ENCODE measurements at regions not wholly inside any gene's neighbourhood (a gene's known extent, or its start where the extent isn't known, plus 50 kb on each side); places are given as distances from the start of the nearest gene placed in this dataset.
A peak's percentile ranks its signal among the peaks of the same experiment; 100 is the strongest.
"Not testable (repeated sequence)": the region's sequence is repeated elsewhere in the genome, so short reads cannot be mapped to it uniquely, and the experiment has no call there.

GRCh38 chr2:107461301-107461700 is 365.4 kb upstream of the RGPD4 start:
- DNase-seq = no peak

DNA sequence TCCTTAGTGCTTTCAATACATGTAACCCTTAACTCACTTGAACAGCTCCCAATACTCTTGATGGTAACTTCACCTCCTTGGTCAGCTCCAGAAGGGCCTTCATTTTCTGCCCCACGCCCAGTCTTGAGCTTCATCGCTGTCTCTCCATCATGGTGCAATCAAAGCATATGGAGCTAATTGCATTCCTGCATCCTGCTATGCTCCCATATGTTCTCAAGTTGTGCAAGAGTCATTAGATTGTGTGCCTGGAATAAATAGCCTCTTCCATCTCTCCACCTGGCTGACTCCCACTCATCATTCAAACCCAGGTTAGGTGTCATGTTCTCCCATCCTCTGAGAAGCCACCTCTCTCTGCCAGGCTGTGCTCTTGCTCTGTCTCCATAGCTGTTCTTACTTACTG is 364.5 kb upstream of the RGPD4 start:
- DNase-seq = no peak

DNA sequence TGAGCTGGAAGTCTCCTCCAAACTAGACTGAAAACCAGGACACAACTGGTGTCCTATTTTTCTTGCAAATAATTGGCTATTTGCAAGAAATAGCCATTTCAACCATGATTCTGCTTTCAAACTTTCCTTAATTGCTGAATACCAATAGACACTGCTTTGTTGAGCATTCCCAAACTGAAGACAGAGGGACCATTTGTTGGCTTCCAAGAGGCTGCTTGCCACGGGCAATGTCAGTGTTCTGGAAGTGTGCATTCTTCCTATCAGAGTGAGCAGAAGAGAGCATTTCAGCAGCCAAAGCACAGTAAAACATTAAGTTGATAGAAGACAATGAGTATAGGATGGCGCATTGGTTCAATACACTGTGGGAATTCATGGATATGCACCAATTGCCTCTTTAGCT is 360.5 kb upstream of the RGPD4 start:
- DNase-seq = no peak

DNA sequence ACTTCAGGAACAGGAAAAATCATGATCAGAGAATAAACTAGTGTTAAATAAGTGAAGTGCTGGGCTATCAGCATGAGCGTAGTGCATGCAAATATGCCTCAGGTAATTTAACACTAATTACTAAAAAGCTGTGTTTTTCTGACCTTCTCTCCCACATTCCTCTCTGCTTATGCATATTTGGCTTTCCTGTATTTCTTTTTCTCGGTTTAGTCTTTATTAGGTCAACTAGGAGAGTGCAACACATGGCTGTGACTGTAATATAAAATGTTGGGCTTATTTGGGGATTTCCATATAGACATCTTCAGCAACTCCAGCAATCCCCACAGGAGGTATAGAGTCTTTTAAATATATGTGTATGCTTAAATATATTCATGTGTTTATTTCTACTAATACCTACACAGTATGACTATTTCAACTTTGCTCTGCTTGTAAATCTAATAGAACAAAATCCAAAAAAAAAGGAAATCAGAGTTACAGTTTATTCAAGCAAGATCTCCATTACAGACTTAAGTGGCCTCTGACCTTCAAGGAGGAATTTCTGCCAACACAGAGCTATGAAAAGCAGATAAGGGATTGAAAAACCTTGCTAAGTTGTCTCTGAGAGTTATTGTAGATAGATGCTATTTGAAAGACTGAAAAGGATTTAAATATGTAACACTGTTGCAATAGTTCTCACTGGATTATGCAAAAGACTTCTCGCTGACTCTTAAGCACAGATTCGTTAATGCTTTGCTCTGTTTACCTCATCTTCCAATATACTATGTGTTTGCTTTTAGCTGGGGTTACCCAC is 359.5 kb upstream of the RGPD4 start:
- no peak for DNase-seq

- DNase-seq = no peak
Observed at GRCh38 chr2:107469437-107469995, 357.2 kb upstream of the RGPD4 start.

DNA sequence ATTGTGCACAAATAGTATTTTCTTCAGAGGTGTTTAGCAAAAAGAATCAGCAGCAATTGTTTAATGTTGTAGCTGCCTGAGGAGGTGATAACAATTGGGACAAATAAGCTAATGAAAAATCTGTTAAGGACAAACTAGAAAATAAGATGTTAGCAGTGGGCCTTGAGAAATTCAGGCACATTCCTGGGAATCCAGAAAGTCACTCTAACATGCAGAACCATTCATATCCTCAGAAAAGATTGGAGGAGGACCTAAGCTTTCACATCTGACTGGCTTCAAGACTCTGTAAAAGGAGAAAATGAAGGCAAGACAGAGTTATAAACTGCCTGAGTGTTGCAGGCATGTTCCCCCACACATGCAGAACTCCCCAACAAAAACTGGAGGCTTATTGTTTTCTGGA is 353.5 kb upstream of the RGPD4 start:
- DNase-seq = no peak

DNA sequence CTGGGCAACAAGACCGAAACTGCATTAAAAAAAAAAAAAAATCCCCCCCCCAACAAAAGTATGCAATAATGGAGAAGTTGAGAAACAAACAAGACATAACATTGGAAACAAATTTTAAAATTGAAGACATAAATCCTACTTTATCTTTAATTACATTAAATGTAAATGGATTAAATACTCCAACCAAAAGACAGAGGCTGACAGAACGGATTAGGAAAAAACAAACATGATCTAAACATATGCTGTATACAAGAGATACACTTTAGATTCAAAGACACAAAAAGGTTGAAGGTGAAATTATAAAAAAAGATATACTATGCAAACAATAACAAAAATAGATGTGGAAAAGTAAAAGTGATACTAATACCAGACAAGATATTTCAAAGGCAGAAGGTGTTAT is 350.8 kb upstream of the RGPD4 start:
- no peak for DNase-seq

- DNase-seq = no peak
Observed at GRCh38 chr2:107502539-107502938, 324.2 kb upstream of the RGPD4 start.

DNA sequence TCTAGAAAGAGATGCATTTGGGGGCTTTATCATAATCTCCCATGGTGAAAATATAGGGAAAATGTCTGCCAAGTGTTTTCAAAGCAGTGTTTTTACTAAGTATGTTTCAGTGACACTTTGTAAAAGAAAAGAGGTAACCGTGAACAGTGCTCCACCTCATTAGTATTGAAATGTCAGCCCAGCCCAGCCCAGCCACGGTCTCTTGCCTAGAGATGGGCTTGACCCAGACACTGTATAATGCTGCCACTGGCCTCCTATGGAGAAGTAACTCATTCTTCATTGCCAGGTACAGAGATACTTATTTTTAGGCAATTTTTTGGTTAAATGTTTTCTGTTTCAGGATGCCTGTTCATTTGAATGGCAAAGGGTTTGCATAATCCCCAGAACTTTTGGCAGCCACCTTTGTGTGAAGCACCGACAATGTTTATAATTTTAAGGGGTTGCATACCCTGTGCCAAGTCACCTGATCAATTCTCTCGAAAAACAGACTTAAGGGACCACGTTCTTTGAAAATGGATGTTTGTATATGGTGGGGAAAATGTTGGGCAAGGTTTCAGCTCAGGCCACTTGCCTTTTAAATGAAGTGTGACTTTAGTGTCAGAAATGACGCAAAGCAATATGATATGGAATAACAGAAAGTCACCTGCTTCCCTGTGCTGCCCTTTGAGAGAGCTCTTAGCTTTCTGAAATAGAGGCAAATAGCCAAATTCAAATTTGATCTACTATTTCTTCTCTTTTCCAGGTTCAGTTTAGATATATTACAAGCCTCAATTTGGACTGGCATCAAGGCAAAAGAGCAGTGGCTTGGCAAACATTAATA is 314.5 kb upstream of the RGPD4 start:
- no peak for DNase-seq

DNA sequence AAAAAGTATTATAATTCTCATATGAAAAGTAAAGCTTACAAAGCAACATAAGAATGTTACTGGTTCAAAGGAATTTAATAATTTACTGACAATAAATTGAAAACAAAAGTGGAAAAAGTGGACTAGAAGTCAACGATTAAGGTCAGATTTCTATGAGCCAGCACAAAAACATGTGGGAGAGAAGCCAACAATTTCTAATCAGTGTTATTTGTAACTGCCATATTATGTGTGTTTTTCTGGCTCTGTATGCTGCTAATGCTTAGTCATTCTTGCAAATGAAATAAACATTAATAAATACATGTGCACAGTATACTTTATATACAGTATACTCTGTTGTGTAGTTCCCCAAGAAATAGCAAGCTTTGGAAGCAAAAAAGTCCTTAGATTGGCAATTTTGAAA is 301.3 kb upstream of the RGPD4 start:
- DNase-seq = peak; percentile 58

GRCh38 chr2:107529146-107529545 is 297.5 kb upstream of the RGPD4 start:
- peak; percentile 78 for DNase-seq

- peak; percentile 55 for DNase-seq
Observed at GRCh38 chr2:107530046-107530445, 296.6 kb upstream of the RGPD4 start.

GRCh38 chr2:107534926-107535325 is 291.8 kb upstream of the RGPD4 start:
- no peak for DNase-seq

DNA sequence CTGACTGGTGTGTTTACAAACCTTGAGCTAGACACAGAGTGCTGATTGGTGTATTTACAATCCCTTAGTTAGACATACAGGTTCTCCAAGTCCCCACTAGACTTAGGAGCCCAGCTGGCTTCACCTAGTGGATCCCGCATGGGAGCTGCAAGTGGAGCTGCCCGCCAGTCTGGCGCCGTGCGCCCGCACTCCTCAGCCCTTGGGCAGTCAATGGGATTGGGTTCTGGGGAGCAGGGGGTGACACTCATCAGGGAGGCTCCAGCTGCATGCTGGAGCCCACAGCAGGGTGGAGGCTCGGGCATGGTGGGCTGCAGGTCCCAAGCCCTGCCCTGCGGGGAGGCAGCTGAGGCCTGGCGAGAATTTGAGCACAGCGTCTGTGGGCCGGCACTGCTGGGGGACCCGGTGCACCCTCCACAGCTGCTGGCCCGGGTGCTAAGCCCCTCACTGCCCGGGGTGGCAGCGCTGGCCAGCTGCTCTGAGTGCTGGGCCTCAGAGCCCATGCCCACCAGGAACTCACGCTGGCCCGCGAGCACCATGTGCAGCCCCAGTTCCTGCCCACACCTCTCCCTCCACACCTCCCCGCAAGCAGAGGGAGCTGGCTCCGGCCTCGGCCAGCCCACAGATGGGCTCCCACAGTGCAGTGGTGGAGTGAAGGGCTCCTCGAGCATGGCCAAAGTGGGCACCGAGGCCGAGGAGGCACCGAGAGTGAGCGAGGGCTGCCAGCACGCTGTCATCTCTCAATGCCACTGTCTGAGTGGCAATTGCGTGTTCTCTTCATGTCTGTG is 290.6 kb upstream of the RGPD4 start:
- not testable (repeated sequence) for DNase-seq

GRCh38 chr2:107542314-107542740 is 284.4 kb upstream of the RGPD4 start:
- no peak for DNase-seq

GRCh38 chr2:107543793-107544192 is 282.9 kb upstream of the RGPD4 start:
- no peak for DNase-seq

DNA sequence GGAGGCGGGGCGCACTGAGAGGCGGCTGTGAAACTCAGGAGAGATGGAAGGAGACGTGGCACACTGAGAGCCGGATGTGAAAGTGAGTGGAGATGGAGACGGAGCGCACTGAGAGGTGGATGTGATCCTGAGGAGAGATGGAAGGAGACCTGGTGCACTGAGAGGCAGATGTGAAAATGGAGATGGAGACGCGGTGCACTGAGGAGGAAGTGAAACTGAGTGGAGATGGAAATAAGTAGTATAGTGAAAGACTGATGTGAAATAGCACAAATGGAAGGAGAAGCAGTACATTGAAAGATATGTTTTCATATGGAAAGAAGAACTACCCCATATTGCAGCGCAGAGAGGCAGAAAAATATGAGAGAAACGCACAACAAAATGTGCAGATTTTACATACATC is 281.6 kb upstream of the RGPD4 start:
- DNase-seq = no peak

DNA sequence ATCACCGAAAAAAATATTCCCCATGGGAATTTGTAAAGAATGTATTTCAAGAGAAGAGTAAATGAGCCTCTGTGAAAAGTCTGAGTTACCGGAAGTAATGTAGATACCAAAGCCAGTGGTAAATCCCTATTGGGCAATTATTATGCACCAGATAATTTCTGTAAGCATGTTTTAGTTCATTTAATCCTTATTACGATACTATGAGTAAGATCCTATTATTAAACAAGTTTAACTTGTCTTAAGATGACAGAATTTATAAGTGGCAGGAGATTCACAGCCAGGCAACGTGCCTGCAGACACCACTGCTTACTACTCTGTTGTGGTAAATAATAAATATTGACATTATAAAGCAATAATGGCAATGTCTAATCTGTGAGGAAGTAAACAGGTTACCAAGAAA is 280.8 kb upstream of the RGPD4 start:
- DNase-seq = no peak

- DNase-seq = no peak
Observed at GRCh38 chr2:107548216-107548615, 278.5 kb upstream of the RGPD4 start.

DNA sequence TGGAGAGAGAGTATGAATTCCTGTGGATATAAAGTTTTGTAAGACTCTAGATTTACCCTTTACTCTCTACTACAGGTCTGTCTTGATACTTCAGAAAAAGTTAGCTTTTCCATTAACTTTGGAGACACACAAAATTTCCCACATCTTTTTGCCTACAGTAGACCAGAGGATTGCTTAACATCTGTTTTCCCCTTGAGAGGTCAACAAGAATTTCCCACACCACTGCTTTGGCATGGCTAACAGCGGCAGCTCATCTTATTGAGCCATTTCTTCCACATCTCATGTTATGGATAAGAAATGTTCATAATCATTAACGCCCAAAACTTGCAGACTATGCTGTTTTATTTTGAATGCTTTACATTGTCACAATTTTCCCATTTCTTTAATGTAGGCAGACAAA is 273.6 kb upstream of the RGPD4 start:
- no peak for DNase-seq

DNA sequence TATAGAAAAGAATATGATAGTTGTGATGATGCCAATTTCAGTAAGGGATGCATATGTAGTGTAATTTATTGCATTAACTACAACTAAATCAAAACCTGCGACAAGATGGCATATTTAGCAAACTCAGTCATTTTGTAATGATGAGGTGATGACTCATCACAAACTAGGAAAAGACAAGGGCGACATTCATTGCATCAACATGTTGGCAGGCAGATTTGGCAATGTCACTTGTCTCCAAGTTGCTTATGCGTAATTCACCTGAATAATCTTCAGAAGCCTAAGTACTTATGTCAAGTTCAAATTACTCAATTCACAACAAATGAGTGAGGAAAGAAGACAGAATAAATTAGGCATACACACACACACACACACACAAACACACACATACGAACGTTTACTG is 273.2 kb upstream of the RGPD4 start:
- DNase-seq = no peak

GRCh38 chr2:107556038-107556627 is 270.6 kb upstream of the RGPD4 start:
- no peak for DNase-seq
